Naive thymus-derived CD8-positive, alpha-beta T cell (primary cell): ENCODE measurements at regions not wholly inside any gene's neighbourhood (a gene's known extent, or its start where the extent isn't known, plus 50 kb on each side); places are given as distances from the start of the nearest gene placed in this dataset.
A peak's percentile ranks its signal among the peaks of the same experiment; 100 is the strongest.

Experiments
- ATAC-seq, 2 donors: fragments of 150-1000 bp; cut with Tn5 transposase in 1 of 2; sonication (Bioruptor Pico), chemical (Tn5 transposase) in 1 of 2; 1 replicate in 1 of 2; 2 replicates in 1 of 2; pipeline ENCODE4 v1.10.0; 2021; ENCODE audit warnings: mild to moderate bottlenecking in 2 of 2, moderate library complexity in 2 of 2
- POLR2A ChIA-PET: fragments of 350-600 bp; sonication (Branson Sonifier 250); formaldehyde crosslinking; loops from one replicate; lab custom pipeline; 2021; ENCODE audit warnings: antibody characterized with exemption; lab: Charles Lee
- DNase-seq, 10 donors: peaks; one replicate each; pipeline versions ENCODE4 v3.0.0 to v3.0.0-alpha.2; 2020 to 2022
- H3K27ac Mint-ChIP-seq, 10 donors: one replicate each; pipeline ENCODE4 v1.8.0; 2020 to 2022; ENCODE audit warnings: mild to moderate bottlenecking in 10 of 10, mixed read lengths in 10 of 10, moderate library complexity in 4 of 10, inconsistent platforms in 1 of 10
- H3K27me3 Mint-ChIP-seq, 5 donors: one replicate each; pipeline ENCODE4 v1.8.0; 2021 to 2022; ENCODE audit warnings: mixed read lengths in 5 of 5
- H3K36me3 Mint-ChIP-seq, 3 donors: one replicate each; pipeline ENCODE4 v1.8.0; 2020 to 2022; ENCODE audit warnings: mixed read lengths in 3 of 3, mild to moderate bottlenecking in 2 of 3, inconsistent platforms in 1 of 3
- H3K4me1 Mint-ChIP-seq, 4 donors: one replicate each; pipeline ENCODE4 v1.8.0; 2021 to 2022; ENCODE audit warnings: mixed read lengths in 4 of 4
- H3K4me3 Mint-ChIP-seq, 10 donors: one replicate each; pipeline ENCODE4 v1.8.0; 2020 to 2022; ENCODE audit warnings: mild to moderate bottlenecking in 10 of 10, mixed read lengths in 10 of 10, moderate library complexity in 6 of 10, inconsistent platforms in 1 of 10
- H3K9me3 Mint-ChIP-seq, 9 donors: one replicate each; pipeline ENCODE4 v1.8.0; 2020 to 2022; ENCODE audit warnings: mixed read lengths in 9 of 9, mild to moderate bottlenecking in 3 of 9, inconsistent platforms in 1 of 9, moderate library complexity in 1 of 9

DNA sequence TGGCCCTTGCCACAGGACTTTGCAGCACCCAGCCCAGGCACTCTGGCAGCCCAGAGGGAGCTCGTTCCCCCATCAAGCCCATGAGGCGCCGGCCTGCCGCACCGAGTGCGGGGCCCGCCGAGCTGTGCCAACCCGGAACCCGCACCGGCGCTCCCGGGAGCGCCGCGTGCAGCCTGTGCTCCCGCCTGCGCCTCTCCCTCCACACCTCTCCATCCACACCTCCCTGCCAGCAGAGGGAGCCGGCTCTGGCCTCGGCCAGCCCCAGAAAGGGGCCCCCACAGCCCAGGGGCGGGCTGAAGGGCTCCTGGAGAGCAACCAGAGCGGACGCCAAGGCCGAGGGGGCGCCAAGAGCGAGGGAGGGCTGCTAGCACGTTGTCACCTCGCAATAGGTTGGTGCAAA, 268.8 kb downstream of the MID1IP1 start:
- no peak for DNase-seq
- Mint-ChIP-seq H3K27ac (no peak overlapping the region), H3K4me1 (no peaks in the 10 kb centered on the region), H3K4me3 (no peak overlapping the region), H3K27me3 (no peaks in the 10 kb centered on the region), H3K9me3 (peaks cover 0 to 8% (median 0%) of the 10 kb centered on the region in 9 donors), H3K36me3 (peaks cover 0 to 5% (median 0%) of the 10 kb centered on the region in 3 donors)
- POLR2A ChIA-PET, result no interaction called here
- ATAC-seq, result no peak

DNA sequence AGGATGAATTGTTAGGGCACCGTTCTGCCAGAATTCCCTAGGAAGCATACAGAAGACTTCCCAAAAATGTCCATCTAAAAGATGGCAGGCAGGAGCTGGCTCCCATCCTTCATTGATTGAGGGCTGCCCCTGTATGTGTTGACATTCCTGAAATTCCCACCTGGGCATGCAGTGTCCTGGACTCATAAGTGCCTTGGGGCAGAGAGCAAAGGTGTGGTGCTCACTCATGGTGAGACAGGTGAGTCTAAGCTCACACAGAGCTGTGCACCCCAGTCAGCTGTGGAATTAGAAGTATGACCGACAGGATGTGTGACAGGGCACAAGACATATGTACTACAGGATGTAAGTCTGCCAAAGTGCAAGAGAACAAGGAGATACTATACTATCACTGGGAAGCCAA, 271.9 kb downstream of the MID1IP1 start:
- Mint-ChIP-seq H3K27ac (no peak overlapping the region), H3K4me3 (no peak overlapping the region), H3K27me3 (no peaks in the 10 kb centered on the region), H3K9me3 (peaks cover 0 to 16% (median 1%) of the 10 kb centered on the region in 9 donors), H3K4me1 (no peaks in the 10 kb centered on the region), H3K36me3 (peaks cover 0 to 9% (median 0%) of the 10 kb centered on the region in 3 donors)
- DNase-seq (no peak), ATAC-seq (no peak)
- POLR2A ChIA-PET, result no interaction called here

DNA sequence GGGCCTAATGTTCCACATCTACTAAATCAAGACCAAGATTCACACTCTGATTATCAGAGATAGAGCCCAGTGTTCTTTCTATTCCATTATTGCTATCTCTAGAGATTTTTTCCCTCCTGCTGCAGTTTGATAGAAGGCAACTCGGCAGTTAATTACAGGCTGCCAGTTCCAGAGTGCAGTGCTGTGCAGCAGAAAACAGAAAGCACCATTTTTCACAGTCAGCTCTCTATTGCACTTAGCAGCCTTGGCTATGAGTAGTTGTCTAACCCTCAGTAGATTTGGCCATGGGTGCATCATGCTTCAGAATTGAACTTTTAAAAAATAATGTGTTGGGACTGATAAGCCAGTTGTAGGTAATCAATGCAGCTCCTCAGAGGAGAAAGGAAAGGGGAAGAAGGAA, 295.3 kb downstream of the MID1IP1 start:
- ATAC-seq (no peak), DNase-seq (no peak)
- Mint-ChIP-seq H3K27me3 (no peaks in the 10 kb centered on the region), H3K36me3 (no peaks in the 10 kb centered on the region), H3K4me3 (no peak overlapping the region), H3K4me1 (no peaks in the 10 kb centered on the region), H3K27ac (peak overlapping the region in 1 of 10 donors; percentile 39), H3K9me3 (peaks cover 0 to 21% (median 0%) of the 10 kb centered on the region in 9 donors)
- POLR2A ChIA-PET, result no interaction called here

DNA sequence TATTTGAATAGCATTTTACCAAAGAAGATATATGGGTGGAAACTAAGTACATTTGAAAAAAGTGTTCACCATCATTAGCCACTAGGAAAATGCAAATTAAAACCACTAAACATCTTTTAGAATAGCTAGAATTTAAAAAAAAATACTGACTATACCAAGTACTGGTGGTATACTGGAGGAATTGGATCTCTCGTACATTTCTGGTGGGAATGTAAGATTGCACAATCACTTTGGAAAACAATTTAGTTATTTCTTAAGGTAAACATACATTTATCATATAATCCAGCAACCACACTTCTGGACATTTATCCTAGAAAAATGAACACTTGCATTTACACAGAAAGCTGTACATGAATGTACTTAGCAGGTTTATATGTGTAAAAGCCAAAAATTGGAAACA, 303.5 kb downstream of the MID1IP1 start:
- no peak overlapping the region for H3K4me3 Mint-ChIP-seq
- peaks cover 0 to 1% (median 0%) of the 10 kb centered on the region in 3 donors for H3K36me3 Mint-ChIP-seq
- H3K27ac Mint-ChIP-seq, result no peak overlapping the region
- H3K27me3 Mint-ChIP-seq, result peaks cover 0 to 4% (median 0%) of the 10 kb centered on the region in 5 donors
- H3K4me1 Mint-ChIP-seq, result no peaks in the 10 kb centered on the region
- H3K9me3 Mint-ChIP-seq, result peaks cover 0 to 3% (median 0%) of the 10 kb centered on the region in 9 donors
- POLR2A ChIA-PET, result no interaction called here
- DNase-seq, result no peak
- no peak for ATAC-seq

DNA sequence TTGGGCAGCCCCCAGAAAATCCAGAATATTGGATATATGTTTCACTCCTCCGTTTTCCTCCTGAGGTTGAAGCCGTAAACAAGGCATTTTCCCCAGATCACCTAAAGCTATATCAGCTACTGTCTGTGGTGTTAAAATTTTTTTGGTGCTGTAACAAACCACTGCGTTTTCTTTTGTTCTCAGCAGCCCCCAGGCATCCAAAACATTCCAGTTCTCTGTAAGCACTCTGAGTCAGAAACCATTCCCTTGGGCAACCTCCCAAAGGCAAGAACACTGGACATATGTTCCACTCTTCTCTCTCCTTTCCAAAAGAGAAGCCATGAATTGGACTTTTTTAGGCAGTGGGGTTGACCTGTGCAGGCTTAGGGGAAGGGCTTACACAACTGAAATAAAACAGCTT, 310.9 kb downstream of the MID1IP1 start:
- H3K9me3 Mint-ChIP-seq, result peaks cover 0 to 32% (median 13%) of the 10 kb centered on the region in 9 donors
- POLR2A ChIA-PET, result no interaction called here
- H3K36me3 Mint-ChIP-seq, result peaks cover 0 to 24% (median 7%) of the 10 kb centered on the region in 3 donors
- DNase-seq, result no peak
- no peak for ATAC-seq
- H3K4me3 Mint-ChIP-seq, result no peak overlapping the region
- peaks cover 0 to 5% (median 0%) of the 10 kb centered on the region in 5 donors for H3K27me3 Mint-ChIP-seq
- no peak overlapping the region for H3K27ac Mint-ChIP-seq
- H3K4me1 Mint-ChIP-seq, result no peaks in the 10 kb centered on the region

DNA sequence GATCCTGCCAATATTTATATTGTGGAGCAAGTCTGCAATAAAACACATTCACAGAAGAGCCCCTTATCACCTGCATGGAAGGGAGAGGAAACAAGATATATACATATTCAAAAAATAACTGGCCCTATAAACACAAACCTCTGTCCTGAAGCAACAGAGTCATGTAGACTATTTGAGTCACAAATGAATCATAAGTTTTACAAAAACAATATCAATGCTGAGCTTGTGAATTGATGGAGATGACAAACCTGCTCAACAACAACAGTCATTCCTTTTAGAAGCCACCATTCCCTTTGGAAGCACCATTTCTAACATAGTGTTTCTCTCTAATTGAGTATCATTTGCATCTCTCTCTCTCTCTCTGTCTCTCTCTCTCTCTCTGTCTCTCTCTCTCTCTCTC, 313.9 kb downstream of the MID1IP1 start:
- no peak overlapping the region for H3K4me3 Mint-ChIP-seq
- POLR2A ChIA-PET, result no interaction called here
- H3K4me1 Mint-ChIP-seq, result no peaks in the 10 kb centered on the region
- H3K36me3 Mint-ChIP-seq, result peaks cover 0 to 20% (median 7%) of the 10 kb centered on the region in 3 donors
- DNase-seq (no peak), ATAC-seq (no peak)
- no peak overlapping the region for H3K27ac Mint-ChIP-seq
- H3K9me3 Mint-ChIP-seq, result peaks cover 0 to 27% (median 8%) of the 10 kb centered on the region in 9 donors
- H3K27me3 Mint-ChIP-seq, result peaks cover 0 to 3% (median 0%) of the 10 kb centered on the region in 5 donors

DNA sequence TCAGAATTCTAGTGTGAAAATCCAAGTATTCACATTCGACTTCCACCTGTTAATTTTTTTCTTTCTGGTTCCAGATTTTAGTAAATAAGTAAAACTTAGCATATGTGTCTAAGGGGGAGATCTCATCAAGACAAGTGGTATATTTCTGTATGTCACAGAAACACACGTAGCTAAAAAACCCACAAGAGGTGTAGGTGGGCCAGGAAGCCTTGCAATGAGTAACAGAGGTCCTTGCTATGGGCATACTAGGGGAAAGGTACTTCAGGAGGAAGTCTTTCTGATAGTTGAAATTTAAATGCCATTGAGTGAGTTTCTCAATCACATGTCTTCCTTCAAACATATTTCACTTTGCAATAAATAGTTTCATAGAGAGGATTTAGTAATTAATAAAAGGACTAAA, 315.8 kb downstream of the MID1IP1 start:
- POLR2A ChIA-PET, result no interaction called here
- no peak overlapping the region for H3K27ac Mint-ChIP-seq
- H3K4me1 Mint-ChIP-seq, result no peaks in the 10 kb centered on the region
- peaks cover 0 to 3% (median 0%) of the 10 kb centered on the region in 5 donors for H3K27me3 Mint-ChIP-seq
- H3K36me3 Mint-ChIP-seq, result peaks cover 0 to 6% (median 1%) of the 10 kb centered on the region in 3 donors
- H3K4me3 Mint-ChIP-seq, result no peak overlapping the region
- DNase-seq (no peak), ATAC-seq (no peak)
- H3K9me3 Mint-ChIP-seq, result peaks cover 0 to 9% (median 2%) of the 10 kb centered on the region in 9 donors

DNA sequence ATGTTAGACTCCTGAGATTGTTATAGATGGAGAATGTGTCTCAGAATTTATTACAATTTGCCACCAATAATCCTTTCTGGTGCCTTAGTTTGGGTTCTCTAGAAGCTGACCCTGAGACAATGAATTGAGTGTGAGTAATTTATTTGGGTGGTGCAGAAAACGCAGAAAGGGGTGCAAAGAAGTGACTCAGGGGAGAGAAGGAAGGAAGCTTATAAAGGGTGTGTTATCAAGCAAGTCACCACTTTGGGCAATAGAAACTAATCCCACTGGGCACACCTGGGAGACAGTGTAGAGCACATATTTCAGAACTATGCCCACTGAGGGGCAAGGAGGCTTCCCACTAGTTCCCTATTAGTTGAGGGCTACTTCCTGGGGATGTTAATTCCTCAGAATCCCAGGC, 320.6 kb downstream of the MID1IP1 start:
- POLR2A ChIA-PET, result no interaction called here
- no peaks in the 10 kb centered on the region for H3K36me3 Mint-ChIP-seq
- peaks cover 0 to 1% (median 0%) of the 10 kb centered on the region in 4 donors for H3K4me1 Mint-ChIP-seq
- H3K27ac Mint-ChIP-seq, result no peak overlapping the region
- no peak overlapping the region for H3K4me3 Mint-ChIP-seq
- ATAC-seq (no peak), DNase-seq (no peak)
- peaks cover 0 to 11% (median 0%) of the 10 kb centered on the region in 5 donors for H3K27me3 Mint-ChIP-seq
- peaks cover 0 to 2% (median 0%) of the 10 kb centered on the region in 9 donors for H3K9me3 Mint-ChIP-seq

DNA sequence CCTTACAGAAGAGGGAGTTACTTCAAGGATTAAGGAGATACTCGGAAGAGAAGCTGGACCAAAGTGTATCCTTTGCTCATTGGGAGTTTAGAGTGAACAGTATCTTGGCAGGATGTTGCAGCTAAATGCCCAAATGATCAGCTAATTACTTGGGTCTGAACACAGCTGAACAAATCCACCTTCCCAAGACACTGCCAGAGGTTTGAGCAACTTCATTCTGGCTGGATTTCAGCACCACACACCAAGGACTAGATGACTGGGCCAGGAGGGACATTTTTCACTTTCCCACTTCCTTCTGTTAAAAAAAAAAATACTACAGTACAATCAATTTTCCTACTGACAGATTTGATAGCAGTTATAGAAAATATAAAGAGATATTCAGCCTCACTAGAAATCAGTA, 324.6 kb downstream of the MID1IP1 start:
- H3K27me3 Mint-ChIP-seq, result peaks cover 0 to 11% (median 0%) of the 10 kb centered on the region in 5 donors
- H3K27ac Mint-ChIP-seq, result no peak overlapping the region
- ATAC-seq (no peak), DNase-seq (no peak)
- no peak overlapping the region for H3K4me3 Mint-ChIP-seq
- H3K4me1 Mint-ChIP-seq, result peaks cover 0 to 1% (median 0%) of the 10 kb centered on the region in 4 donors
- no peaks in the 10 kb centered on the region for H3K36me3 Mint-ChIP-seq
- peaks cover 0 to 2% (median 0%) of the 10 kb centered on the region in 9 donors for H3K9me3 Mint-ChIP-seq
- POLR2A ChIA-PET, result no interaction called here

DNA sequence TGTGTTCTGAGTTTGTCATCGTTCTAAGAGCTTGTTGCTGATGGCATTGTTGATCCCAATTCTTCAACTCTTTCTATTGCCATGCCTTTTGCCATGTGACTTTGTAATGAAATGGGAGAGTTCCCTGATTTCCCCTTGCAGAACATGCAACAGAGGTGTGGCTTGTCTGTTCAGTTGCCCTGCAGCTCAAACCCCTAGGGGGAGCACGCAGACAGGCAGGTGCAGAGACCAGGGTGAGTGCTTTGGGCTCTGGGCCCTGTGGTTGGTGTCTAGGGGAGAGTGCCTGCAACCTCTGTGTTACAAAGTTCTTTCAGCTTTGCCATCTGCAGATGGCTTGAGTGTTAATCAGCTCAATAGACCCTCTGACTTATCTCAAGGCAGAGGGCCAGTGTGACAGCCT, 332.7 kb downstream of the MID1IP1 start:
- no peak overlapping the region for H3K4me3 Mint-ChIP-seq
- ATAC-seq (no peak), DNase-seq (peak in 2 of 10 donors; percentile 2)
- H3K27ac Mint-ChIP-seq, result no peak overlapping the region
- H3K36me3 Mint-ChIP-seq, result no peaks in the 10 kb centered on the region
- POLR2A ChIA-PET, result no interaction called here
- H3K9me3 Mint-ChIP-seq, result peaks cover 0 to 1% (median 0%) of the 10 kb centered on the region in 9 donors
- H3K4me1 Mint-ChIP-seq, result peaks cover 0 to 4% (median 0%) of the 10 kb centered on the region in 4 donors
- no peaks in the 10 kb centered on the region for H3K27me3 Mint-ChIP-seq

DNA sequence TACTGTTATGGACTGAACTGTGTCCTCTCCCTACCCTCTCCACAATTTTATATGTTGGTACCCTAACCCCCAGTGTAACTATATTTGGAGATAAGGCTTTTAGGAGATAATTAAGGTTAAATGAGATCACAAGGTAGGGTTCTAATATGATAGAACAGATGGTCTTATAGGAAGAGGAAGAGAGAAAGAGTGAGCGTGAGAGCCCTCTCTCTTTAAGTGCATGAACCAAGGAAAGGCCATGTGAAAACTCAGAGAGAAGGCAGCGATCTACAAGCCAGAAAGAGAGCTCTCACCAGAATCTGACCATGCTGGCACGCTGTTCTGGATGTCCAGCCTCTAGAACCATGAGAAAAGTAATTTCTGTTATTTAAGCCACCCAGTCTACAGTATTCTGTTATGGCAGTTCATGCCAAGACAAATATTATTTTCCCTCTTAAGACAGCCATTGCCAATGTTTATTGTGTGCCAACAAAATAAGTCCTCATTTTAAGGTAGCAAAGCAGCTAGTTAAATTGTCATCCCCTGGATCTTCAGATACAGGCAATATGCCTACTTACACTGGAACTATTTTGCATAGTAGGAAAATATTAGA, 336.2 kb downstream of the MID1IP1 start:
- Mint-ChIP-seq H3K9me3 (no peaks in the 10 kb centered on the region), H3K27me3 (no peaks in the 10 kb centered on the region), H3K4me1 (peaks cover 0 to 4% (median 0%) of the 10 kb centered on the region in 4 donors), H3K4me3 (no peak overlapping the region), H3K27ac (no peak overlapping the region), H3K36me3 (no peaks in the 10 kb centered on the region)
- ATAC-seq (no peak), DNase-seq (no peak)
- POLR2A ChIA-PET, result no interaction called here

DNA sequence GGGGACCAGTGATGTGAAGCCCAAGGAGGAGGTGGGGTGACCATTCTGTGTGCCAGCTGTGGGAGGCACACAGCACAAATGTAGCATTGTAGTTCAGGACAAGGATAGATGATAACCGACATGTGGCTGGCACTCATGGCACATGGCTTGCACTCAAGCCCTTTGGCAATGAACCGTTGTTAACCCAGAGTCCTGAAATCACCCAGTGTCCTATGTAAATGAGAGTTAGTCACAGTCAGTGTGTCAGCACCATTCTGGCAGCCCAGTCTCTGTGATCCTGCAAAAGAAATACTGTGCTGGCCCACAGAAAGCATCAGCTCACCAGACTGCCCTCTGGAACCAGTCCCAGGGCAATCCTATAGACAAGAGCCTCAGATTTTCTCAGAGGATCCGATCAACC, 339.3 kb downstream of the MID1IP1 start:
- peaks cover 0 to 12% (median 0%) of the 10 kb centered on the region in 4 donors for H3K4me1 Mint-ChIP-seq
- DNase-seq (no peak), ATAC-seq (no peak)
- no peak overlapping the region for H3K27ac Mint-ChIP-seq
- peaks cover 0 to 1% (median 0%) of the 10 kb centered on the region in 5 donors for H3K27me3 Mint-ChIP-seq
- H3K9me3 Mint-ChIP-seq, result no peaks in the 10 kb centered on the region
- POLR2A ChIA-PET, result no interaction called here
- no peaks in the 10 kb centered on the region for H3K36me3 Mint-ChIP-seq
- H3K4me3 Mint-ChIP-seq, result no peak overlapping the region

DNA sequence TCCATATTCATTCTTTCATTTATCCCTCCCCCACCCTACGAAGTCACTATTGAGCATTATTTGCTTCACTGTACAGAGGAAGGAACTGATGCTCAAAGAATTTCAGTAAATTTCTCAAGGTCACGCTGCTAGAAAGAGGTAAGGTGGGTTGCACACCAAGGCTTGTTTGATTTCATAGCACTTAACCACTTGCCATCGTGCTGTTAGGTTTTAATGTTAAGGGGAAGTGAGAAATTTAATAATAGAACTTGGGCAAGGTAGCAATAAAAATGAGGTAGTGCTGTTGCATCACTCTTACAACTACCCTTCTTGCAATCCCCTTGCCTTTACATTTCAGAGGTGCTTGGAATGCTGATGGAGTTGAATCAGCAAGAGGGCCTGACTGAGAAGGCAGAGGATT, 343.1 kb downstream of the MID1IP1 start:
- Mint-ChIP-seq H3K4me3 (no peak overlapping the region), H3K4me1 (peaks cover 0 to 13% (median 0%) of the 10 kb centered on the region in 4 donors), H3K27me3 (peaks cover 0 to 1% (median 0%) of the 10 kb centered on the region in 5 donors), H3K27ac (peak overlapping the region in 1 of 10 donors; percentile 41), H3K9me3 (no peaks in the 10 kb centered on the region), H3K36me3 (no peaks in the 10 kb centered on the region)
- DNase-seq, result no peak
- ATAC-seq, result peak in 1 of 2 donors; percentile 17
- POLR2A ChIA-PET, result no interaction called here

DNA sequence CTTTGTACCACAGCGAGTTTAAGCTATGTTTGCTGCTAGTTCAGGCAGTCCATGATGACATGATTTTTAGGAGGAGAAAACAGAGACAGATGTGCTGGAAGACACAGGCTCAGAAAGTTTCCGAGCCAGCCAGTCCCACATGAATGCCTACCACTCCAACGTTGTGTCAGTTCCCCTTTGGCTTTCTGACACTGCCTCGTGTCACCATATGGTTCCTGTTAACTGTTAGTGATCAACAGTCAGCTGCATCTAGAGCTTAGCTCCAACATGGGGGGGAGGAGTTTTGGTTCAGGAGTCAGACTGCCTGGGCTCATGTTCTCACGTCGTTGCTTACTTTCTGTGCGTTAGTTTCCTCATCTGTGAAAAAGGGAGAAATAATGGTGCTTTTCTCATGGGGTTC, 343.7 kb downstream of the MID1IP1 start:
- no peaks in the 10 kb centered on the region for H3K36me3 Mint-ChIP-seq
- H3K27me3 Mint-ChIP-seq, result peaks cover 0 to 1% (median 0%) of the 10 kb centered on the region in 5 donors
- no peak overlapping the region for H3K4me3 Mint-ChIP-seq
- no peak for ATAC-seq
- peaks cover 0 to 19% (median 0%) of the 10 kb centered on the region in 4 donors for H3K4me1 Mint-ChIP-seq
- peak overlapping the region in 1 of 10 donors; percentile 41 for H3K27ac Mint-ChIP-seq
- no peaks in the 10 kb centered on the region for H3K9me3 Mint-ChIP-seq
- peak in 1 of 10 donors; percentile 4 for DNase-seq
- POLR2A ChIA-PET, result no interaction called here
